ENCODE measurements at regions not wholly inside any gene's neighbourhood (a gene's known extent, or its start where the extent isn't known, plus 50 kb on each side); places are given as distances from the start of the nearest gene placed in this dataset.

DNA sequence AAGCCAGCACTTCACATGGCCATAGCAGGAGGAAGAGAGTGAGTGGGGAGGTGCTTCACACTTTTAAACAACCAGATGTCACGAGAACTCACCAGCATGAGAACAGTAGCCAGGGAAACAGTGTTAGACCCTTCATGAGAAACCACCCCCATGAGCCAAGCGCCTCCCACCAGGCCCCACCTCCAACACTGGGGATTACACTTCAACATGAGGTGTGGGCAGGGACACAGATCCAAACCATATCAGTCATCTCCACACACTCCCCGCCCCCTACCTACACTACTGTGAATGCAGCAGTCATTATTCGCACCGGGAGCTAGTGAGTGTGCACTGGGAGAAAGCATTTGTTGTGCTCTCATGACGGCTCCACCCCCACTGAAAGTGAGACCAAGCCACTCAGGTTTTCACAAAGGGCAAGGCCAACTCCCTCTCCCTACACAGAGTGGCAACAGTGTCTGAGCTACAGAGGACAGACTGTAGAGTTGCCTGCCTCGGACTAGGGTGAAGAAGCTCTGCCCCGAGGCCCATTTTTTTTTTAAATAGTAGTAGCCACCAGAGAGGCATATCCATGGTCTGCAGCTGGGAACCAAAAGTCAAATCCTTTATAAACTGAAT, 125.6 kb downstream of the BARHL2 start:
- no peak for DNase-seq
- TF ChIP-seq, protein P1, sequence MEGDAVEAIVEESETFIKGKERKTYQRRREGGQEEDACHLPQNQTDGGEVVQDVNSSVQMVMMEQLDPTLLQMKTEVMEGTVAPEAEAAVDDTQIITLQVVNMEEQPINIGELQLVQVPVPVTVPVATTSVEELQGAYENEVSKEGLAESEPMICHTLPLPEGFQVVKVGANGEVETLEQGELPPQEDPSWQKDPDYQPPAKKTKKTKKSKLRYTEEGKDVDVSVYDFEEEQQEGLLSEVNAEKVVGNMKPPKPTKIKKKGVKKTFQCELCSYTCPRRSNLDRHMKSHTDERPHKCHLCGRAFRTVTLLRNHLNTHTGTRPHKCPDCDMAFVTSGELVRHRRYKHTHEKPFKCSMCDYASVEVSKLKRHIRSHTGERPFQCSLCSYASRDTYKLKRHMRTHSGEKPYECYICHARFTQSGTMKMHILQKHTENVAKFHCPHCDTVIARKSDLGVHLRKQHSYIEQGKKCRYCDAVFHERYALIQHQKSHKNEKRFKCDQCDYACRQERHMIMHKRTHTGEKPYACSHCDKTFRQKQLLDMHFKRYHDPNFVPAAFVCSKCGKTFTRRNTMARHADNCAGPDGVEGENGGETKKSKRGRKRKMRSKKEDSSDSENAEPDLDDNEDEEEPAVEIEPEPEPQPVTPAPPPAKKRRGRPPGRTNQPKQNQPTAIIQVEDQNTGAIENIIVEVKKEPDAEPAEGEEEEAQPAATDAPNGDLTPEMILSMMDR (IDR thresholded peaks at IDR 0.05) = no peak
- H3K4me1 Mint-ChIP-seq (ENCODE audit: low read depth) = no peaks in the 10 kb centered on the region
- H3K9me3 Mint-ChIP-seq = peaks cover 63% of the 10 kb centered on the region
- no peaks in the 10 kb centered on the region; the same call in 1 of the 2 replicates for H3K27me3 Mint-ChIP-seq (ENCODE audit: insufficient read depth)
- H3K4me3 Mint-ChIP-seq = no peak overlapping the region
- no peaks in the 10 kb centered on the region for H3K36me3 Mint-ChIP-seq (ENCODE audit: low read depth)
- H3K27ac Mint-ChIP-seq = no peak overlapping the region

DNA sequence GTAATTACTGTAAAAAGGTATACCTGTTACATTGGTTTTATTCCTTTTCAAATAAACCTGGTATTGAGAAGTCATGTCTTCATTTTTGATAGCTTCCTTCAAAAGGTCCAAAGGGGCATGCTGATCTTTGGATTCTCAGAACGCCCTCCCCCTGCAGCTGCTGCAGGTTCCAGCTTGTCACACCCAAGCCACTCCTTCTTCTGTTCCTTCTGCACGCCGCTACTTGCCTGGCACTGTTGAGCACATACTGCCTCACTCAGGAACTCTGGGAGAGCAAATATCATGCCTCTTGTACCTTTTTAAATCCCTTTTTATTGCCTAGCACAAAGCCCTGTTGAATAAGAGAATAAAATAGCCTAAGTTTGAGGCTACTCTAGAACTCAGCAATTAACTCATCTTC, 136.9 kb downstream of the BARHL2 start:
- no peak overlapping the region for H3K27ac Mint-ChIP-seq
- H3K36me3 Mint-ChIP-seq (ENCODE audit: low read depth) = no peaks in the 10 kb centered on the region
- peaks cover 2% of the 10 kb centered on the region for H3K27me3 Mint-ChIP-seq (ENCODE audit: insufficient read depth)
- TF ChIP-seq, protein P1 (IDR thresholded peaks at IDR 0.05) = no peak
- no peak overlapping the region for H3K4me3 Mint-ChIP-seq
- no peaks in the 10 kb centered on the region for H3K4me1 Mint-ChIP-seq (ENCODE audit: low read depth)
- DNase-seq = no peak
- H3K9me3 Mint-ChIP-seq = no peaks in the 10 kb centered on the region

GRCh38 chr1:90579212-90579802, 137.8 kb downstream of the BARHL2 start:
- H3K4me1 Mint-ChIP-seq (ENCODE audit: low read depth) = no peaks in the 10 kb centered on the region
- peaks cover 2% of the 10 kb centered on the region for H3K27me3 Mint-ChIP-seq (ENCODE audit: insufficient read depth)
- no peak overlapping the region for H3K27ac Mint-ChIP-seq
- H3K9me3 Mint-ChIP-seq = no peaks in the 10 kb centered on the region
- no peaks in the 10 kb centered on the region for H3K36me3 Mint-ChIP-seq (ENCODE audit: low read depth)
- peak; percentile 32 for DNase-seq
- H3K4me3 Mint-ChIP-seq = no peak overlapping the region
- TF ChIP-seq, protein P1 (IDR thresholded peaks at IDR 0.05) = peak; percentile 84

GRCh38 chr1:90574692-90575370, 142.3 kb downstream of the BARHL2 start:
- Mint-ChIP-seq H3K27ac (no peak overlapping the region), H3K4me1 (ENCODE audit: low read depth) (no peaks in the 10 kb centered on the region), H3K4me3 (no peak overlapping the region), H3K36me3 (ENCODE audit: low read depth) (no peaks in the 10 kb centered on the region), H3K27me3 (ENCODE audit: insufficient read depth) (no peaks in the 10 kb centered on the region; the same call in 1 of the 2 replicates), H3K9me3 (no peaks in the 10 kb centered on the region; the same call in none of the 2 replicates)
- DNase-seq = no peak
- TF ChIP-seq, protein P1 (IDR thresholded peaks at IDR 0.05) = no peak

DNA sequence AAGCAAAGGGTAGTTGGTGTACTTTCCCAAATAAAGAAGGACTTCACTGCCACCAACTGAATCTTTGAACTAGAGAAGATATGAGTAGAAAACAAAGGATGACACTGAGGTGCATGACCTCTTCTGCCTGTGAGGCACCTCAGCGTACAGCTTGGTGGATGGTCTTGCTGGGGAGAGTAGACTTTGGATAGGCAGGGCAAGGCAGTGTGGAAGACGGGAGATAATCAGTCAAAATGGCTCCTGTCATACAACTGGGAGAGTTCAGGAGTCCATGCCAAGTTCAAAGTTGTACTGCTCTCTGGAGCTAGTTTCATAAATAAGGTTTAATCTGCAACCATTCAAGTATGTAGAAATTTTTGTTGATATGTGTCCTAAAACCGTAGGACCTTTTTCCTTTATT, 143.4 kb downstream of the BARHL2 start:
- Mint-ChIP-seq H3K27me3 (ENCODE audit: insufficient read depth) (no peaks in the 10 kb centered on the region; the same call in 1 of the 2 replicates), H3K9me3 (no peaks in the 10 kb centered on the region; the same call in none of the 2 replicates), H3K27ac (no peak overlapping the region), H3K36me3 (ENCODE audit: low read depth) (no peaks in the 10 kb centered on the region), H3K4me3 (no peak overlapping the region), H3K4me1 (ENCODE audit: low read depth) (no peaks in the 10 kb centered on the region)
- no peak for DNase-seq
- TF ChIP-seq, protein P1 (IDR thresholded peaks at IDR 0.05) = no peak

All from HFFc6 (cell line).